Common myeloid progenitor, CD34-positive (primary cell): ENCODE measurements at regions not wholly inside any gene's neighbourhood (a gene's known extent, or its start where the extent isn't known, plus 50 kb on each side); places are given as distances from the start of the nearest gene placed in this dataset.

ENCODE experiments used
- CTCF ChIA-PET: fragments of 350-600 bp; sonication (Branson Sonifier 250); formaldehyde crosslinking; loops from one replicate; lab custom pipeline; 2021; ENCODE audit warnings: antibody characterized with exemption; lab: Charles Lee
- POLR2A ChIA-PET: fragments of 350-600 bp; sonication (Branson Sonifier 250); formaldehyde crosslinking; loops from one replicate; lab custom pipeline; 2021; ENCODE audit warnings: antibody characterized with exemption; lab: Charles Lee
- DNase-seq, 3 donors: peaks; one replicate each; pipeline versions ENCODE4 v3.0.0 to v3.0.0-alpha.2; 2013
- H3K27ac ChIP-seq, 2 experiments: 1 replicate in 1 of 2; 2 replicates in 1 of 2; pipeline ENCODE4 v1.7.0; 2013; ENCODE audit warnings: inconsistent platforms in 2 of 2, low read length in 2 of 2, mild to moderate bottlenecking in 2 of 2, low read depth in 1 of 2, moderate library complexity in 1 of 2; ENCODE audit not compliant: severe bottlenecking in 2 of 2, insufficient read depth in 1 of 2, poor library complexity in 1 of 2
- H3K27me3 ChIP-seq, 5 experiments: replicated peaks in 2 of 5; 1 replicate in 3 of 5; 2 replicates in 2 of 5; pipeline versions ENCODE4 v1.6.1 to v1.7.0; 2013; ENCODE audit warnings: low read length in 4 of 5, mild to moderate bottlenecking in 2 of 5, moderate library complexity in 2 of 5, inconsistent platforms in 1 of 5; ENCODE audit not compliant: insufficient read depth in 5 of 5, control insufficient read depth in 4 of 5
- H3K36me3 ChIP-seq, 4 experiments: 1 replicate in 2 of 4; 2 replicates in 2 of 4; pipeline versions ENCODE4 v1.6.1 to v1.7.0; 2013; ENCODE audit warnings: low read length in 3 of 4, control low read depth in 1 of 4, mild to moderate bottlenecking in 1 of 4; ENCODE audit not compliant: control insufficient read depth in 4 of 4, insufficient read depth in 4 of 4
- H3K4me1 ChIP-seq, 4 experiments: 1 replicate in 3 of 4; 2 replicates in 1 of 4; pipeline versions ENCODE4 v1.6.1 to v1.7.1; 2013; ENCODE audit warnings: low read length in 3 of 4, mild to moderate bottlenecking in 3 of 4, control low read depth in 1 of 4, inconsistent platforms in 1 of 4, moderate library complexity in 1 of 4; ENCODE audit not compliant: control insufficient read depth in 4 of 4, insufficient read depth in 4 of 4; ENCODE audit errors: control extremely low read depth in 1 of 4
- H3K4me3 ChIP-seq, 7 experiments: 1 replicate in 4 of 7; 2 replicates in 3 of 7; pipeline versions ENCODE4 v1.5.1 to v1.7.0; 2013; ENCODE audit warnings: mild to moderate bottlenecking in 7 of 7, low read length in 6 of 7, moderate library complexity in 6 of 7, inconsistent platforms in 2 of 7, low read depth in 2 of 7, control low read depth in 1 of 7; ENCODE audit not compliant: insufficient read depth in 4 of 7, control insufficient read depth in 1 of 7; ENCODE audit errors: extremely low read depth in 1 of 7
- H3K9me3 ChIP-seq, 5 experiments: 1 replicate in 4 of 5; 2 replicates in 1 of 5; pipeline versions ENCODE4 v1.6.1 to v1.7.1; 2013; ENCODE audit warnings: low read length in 4 of 5, mild to moderate bottlenecking in 2 of 5, inconsistent platforms in 1 of 5, low read depth in 1 of 5, moderate library complexity in 1 of 5; ENCODE audit not compliant: control insufficient read depth in 4 of 5, insufficient read depth in 2 of 5; ENCODE audit errors: control extremely low read depth in 1 of 5
- WGBS: methylation state at CpG from one replicate; pipeline ENCODE4 v1.1.5; 2013; ENCODE audit not compliant: insufficient coverage; 5-methylcytosine and 5-hydroxymethylcytosine counted together

- H3K36me3 ChIP-seq: no peaks in the 10 kb centered on the region
- ChIA-PET CTCF (no interaction called here), POLR2A (no interaction called here)
- no peaks in the 10 kb centered on the region for H3K4me1 ChIP-seq
- peaks cover 0 to 7% (median 3%) of the 10 kb centered on the region in 5 experiments for H3K9me3 ChIP-seq
- no peak for DNase-seq
- H3K27me3 ChIP-seq: peaks cover 0 to 10% (median 4%) of the 10 kb centered on the region in 5 experiments
- H3K4me3 ChIP-seq: no peak overlapping the region
- 80% methylated on average over 1 of the region's 3 CpGs for WGBS
- H3K27ac ChIP-seq: no peak overlapping the region
These were observed 675.8 kb downstream of the MATN1 start for GRCh38 chr1:30047576-30047975.

GRCh38 chr1:30046751-30047150, 676.6 kb downstream of the MATN1 start:
- WGBS: 95% methylated on average over 8 of the region's 10 CpGs
- H3K36me3 ChIP-seq: no peaks in the 10 kb centered on the region
- no peak overlapping the region for H3K27ac ChIP-seq
- CTCF ChIA-PET: no interaction called here
- H3K4me1 ChIP-seq: no peaks in the 10 kb centered on the region
- no peak overlapping the region for H3K4me3 ChIP-seq
- H3K9me3 ChIP-seq: peaks cover 0 to 10% (median 8%) of the 10 kb centered on the region in 5 experiments
- peaks cover 0 to 7% (median 4%) of the 10 kb centered on the region in 5 experiments for H3K27me3 ChIP-seq
- no peak for DNase-seq
- POLR2A ChIA-PET: no interaction called here

GRCh38 chr1:30045304-30046090, 677.9 kb downstream of the MATN1 start:
- DNase-seq: no peak
- WGBS: 97% methylated on average over 4 of the region's 4 CpGs
- no peaks in the 10 kb centered on the region for H3K4me1 ChIP-seq

GRCh38 chr1:30044656-30045144, 678.7 kb downstream of the MATN1 start:
- Histone ChIP-seq H3K4me1 (no peaks in the 10 kb centered on the region), H3K36me3 (no peaks in the 10 kb centered on the region), H3K27me3 (peaks cover 0 to 1% (median 0%) of the 10 kb centered on the region in 5 experiments), H3K9me3 (peaks cover 0 to 10% (median 8%) of the 10 kb centered on the region in 5 experiments), H3K27ac (no peak overlapping the region), H3K4me3 (no peak overlapping the region)
- WGBS: 100% methylated on average over 1 of the region's 2 CpGs
- DNase-seq: no peak
- ChIA-PET POLR2A (no interaction called here), CTCF (no interaction called here)

More at GRCh38 chr1:30045304-30046090, 677.9 kb downstream of the MATN1 start:
- no peaks in the 10 kb centered on the region for H3K36me3 ChIP-seq
- H3K27me3 ChIP-seq: peaks cover 0 to 2% (median 0%) of the 10 kb centered on the region in 5 experiments
- H3K4me3 ChIP-seq: no peak overlapping the region
- POLR2A ChIA-PET: no interaction called here
- CTCF ChIA-PET: no interaction called here
- no peak overlapping the region for H3K27ac ChIP-seq
- H3K9me3 ChIP-seq: peaks cover 0 to 10% (median 8%) of the 10 kb centered on the region in 5 experiments

GRCh38 chr1:30043731-30044408, 679.5 kb downstream of the MATN1 start:
- no CpG with 5 or more reads among the region's 1 CpG for WGBS
- Histone ChIP-seq H3K27me3 (peaks cover 0 to 1% (median 0%) of the 10 kb centered on the region in 5 experiments), H3K36me3 (no peaks in the 10 kb centered on the region), H3K4me3 (no peak overlapping the region), H3K9me3 (peaks cover 0 to 10% (median 8%) of the 10 kb centered on the region in 5 experiments), H3K27ac (no peak overlapping the region), H3K4me1 (no peaks in the 10 kb centered on the region)
- ChIA-PET POLR2A (no interaction called here), CTCF (no interaction called here)
- DNase-seq: no peak

- Histone ChIP-seq H3K36me3 (no peaks in the 10 kb centered on the region), H3K4me1 (no peaks in the 10 kb centered on the region), H3K9me3 (peaks cover 0 to 10% (median 8%) of the 10 kb centered on the region in 5 experiments), H3K4me3 (no peak overlapping the region), H3K27me3 (no peaks in the 10 kb centered on the region), H3K27ac (no peak overlapping the region)
- WGBS: 94% methylated on average over 2 of the region's 2 CpGs
- ChIA-PET POLR2A (no interaction called here), CTCF (no interaction called here)
- DNase-seq: no peak
These were observed 680.1 kb downstream of the MATN1 start for GRCh38 chr1:30043256-30043655.
